Loucy (cell line): ENCODE measurements at regions not wholly inside any gene's neighbourhood (a gene's known extent, or its start where the extent isn't known, plus 50 kb on each side); places are given as distances from the start of the nearest gene placed in this dataset.

Experiments used
- EZH2phosphoT487 ChIP-seq: fragments of 200-600 bp; IDR thresholded peaks from 2 replicates; pipeline ENCODE4 v1.6.1; 2018; ENCODE audit warnings: antibody characterized with exemption, mild to moderate bottlenecking, moderate library complexity, borderline replicate concordance
- TF ChIP-seq, protein P1 (sequence below): fragments of 200-600 bp; sonication (generic); conservative IDR thresholded peaks from 2 replicates; pipeline ENCODE4 v1.5.1; 2014; ENCODE audit warnings: mild to moderate bottlenecking, antibody characterized with exemption, low read length

DNA sequence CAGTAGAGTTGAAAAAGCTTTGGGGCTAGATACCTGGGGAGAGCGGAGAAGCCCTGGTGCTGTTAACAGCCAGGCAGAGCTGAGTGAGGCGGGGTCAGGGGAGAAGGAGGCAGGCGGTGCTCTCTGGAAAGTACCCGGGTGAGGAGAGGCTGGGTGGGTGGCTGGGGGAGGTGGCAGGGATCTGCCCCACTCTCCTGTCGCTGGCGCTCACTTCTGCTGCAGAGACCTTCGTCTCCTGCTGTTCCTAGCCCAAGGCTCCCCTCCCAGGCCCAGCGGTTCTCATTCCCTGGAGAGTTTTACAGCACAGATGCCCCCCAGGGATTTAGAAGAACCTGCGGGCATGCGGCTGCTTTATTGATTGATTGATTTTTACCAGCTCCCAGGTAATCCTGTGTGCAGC lies 302.8 kb downstream of the IRF8 start:
- TF ChIP-seq, protein P1, sequence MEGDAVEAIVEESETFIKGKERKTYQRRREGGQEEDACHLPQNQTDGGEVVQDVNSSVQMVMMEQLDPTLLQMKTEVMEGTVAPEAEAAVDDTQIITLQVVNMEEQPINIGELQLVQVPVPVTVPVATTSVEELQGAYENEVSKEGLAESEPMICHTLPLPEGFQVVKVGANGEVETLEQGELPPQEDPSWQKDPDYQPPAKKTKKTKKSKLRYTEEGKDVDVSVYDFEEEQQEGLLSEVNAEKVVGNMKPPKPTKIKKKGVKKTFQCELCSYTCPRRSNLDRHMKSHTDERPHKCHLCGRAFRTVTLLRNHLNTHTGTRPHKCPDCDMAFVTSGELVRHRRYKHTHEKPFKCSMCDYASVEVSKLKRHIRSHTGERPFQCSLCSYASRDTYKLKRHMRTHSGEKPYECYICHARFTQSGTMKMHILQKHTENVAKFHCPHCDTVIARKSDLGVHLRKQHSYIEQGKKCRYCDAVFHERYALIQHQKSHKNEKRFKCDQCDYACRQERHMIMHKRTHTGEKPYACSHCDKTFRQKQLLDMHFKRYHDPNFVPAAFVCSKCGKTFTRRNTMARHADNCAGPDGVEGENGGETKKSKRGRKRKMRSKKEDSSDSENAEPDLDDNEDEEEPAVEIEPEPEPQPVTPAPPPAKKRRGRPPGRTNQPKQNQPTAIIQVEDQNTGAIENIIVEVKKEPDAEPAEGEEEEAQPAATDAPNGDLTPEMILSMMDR = no peak
- TF ChIP-seq EZH2phosphoT487 = no peak
